ENCODE measurements at regions not wholly inside any gene's neighbourhood (a gene's known extent, or its start where the extent isn't known, plus 50 kb on each side); places are given as distances from the start of the nearest gene placed in this dataset.

DNA sequence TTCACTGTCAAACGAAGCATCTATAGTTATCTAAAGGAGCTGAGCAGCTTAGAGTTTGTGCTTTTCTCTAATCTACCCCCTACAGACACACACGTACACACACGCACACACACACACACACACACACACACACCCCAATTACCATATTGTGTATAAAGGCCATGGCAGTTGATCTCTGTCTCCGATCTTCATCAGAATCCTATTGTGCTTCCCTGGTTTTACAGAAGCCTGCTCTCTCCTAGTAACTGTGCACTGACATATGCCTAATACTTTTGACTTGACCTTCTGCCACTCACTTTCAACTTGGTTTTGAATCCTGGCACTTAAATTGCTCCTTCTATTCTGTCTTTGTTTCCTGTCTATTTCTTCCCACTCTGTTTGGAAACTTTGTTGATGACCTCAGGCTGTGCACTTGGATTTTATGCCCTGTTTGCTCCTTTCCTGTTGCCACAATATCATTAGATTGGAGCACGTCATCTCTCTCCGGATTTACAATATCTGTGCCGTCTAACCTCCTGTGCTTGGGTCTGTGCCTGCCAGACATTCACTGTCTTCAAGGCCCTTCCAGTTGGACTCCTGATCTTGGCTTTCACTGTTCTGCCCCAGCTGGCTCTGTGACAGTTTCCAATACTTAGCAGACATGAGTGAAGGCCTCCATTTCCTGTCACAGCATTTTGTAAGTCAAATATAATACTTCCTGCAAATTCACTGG, 928.1 kb downstream of the FAT4 start:
- TF ChIP-seq, protein P1, sequence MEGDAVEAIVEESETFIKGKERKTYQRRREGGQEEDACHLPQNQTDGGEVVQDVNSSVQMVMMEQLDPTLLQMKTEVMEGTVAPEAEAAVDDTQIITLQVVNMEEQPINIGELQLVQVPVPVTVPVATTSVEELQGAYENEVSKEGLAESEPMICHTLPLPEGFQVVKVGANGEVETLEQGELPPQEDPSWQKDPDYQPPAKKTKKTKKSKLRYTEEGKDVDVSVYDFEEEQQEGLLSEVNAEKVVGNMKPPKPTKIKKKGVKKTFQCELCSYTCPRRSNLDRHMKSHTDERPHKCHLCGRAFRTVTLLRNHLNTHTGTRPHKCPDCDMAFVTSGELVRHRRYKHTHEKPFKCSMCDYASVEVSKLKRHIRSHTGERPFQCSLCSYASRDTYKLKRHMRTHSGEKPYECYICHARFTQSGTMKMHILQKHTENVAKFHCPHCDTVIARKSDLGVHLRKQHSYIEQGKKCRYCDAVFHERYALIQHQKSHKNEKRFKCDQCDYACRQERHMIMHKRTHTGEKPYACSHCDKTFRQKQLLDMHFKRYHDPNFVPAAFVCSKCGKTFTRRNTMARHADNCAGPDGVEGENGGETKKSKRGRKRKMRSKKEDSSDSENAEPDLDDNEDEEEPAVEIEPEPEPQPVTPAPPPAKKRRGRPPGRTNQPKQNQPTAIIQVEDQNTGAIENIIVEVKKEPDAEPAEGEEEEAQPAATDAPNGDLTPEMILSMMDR (IDR thresholded peaks at IDR 0.05 in 4 of 5, conservative IDR thresholded peaks at IDR 0.05 in 1 of 5) = no peak
- no peak for TF ChIP-seq POLR2A (IDR thresholded peaks at IDR 0.05)
